ENCODE measurements at regions not wholly inside any gene's neighbourhood (a gene's known extent, or its start where the extent isn't known, plus 50 kb on each side); places are given as distances from the start of the nearest gene placed in this dataset.

GRCh38 chr6:144777249-144777648, 492.1 kb downstream of the UTRN start:
- TF ChIP-seq CTCF (IDR thresholded peaks at IDR 0.05) (no peak), POLR2AphosphoS5 (IDR thresholded peaks at IDR 0.05; ENCODE audit: insufficient read depth in 1 of 2, low read depth in 1 of 2) (no peak), POLR2A (IDR thresholded peaks at IDR 0.05) (no peak)

All from vagina (tissue), 2 donors.